WTC11 (cell line): ENCODE measurements at regions not wholly inside any gene's neighbourhood (a gene's known extent, or its start where the extent isn't known, plus 50 kb on each side); places are given as distances from the start of the nearest gene placed in this dataset.
"Not testable (repeated sequence)": the region's sequence is repeated elsewhere in the genome, so short reads cannot be mapped to it uniquely, and the experiment has no call there.

Source experiments
- GTF2I ChIP-seq: fragments of 250-450 bp; sonication (Bioruptor Pico); conservative IDR thresholded peaks from 2 replicates; pipeline ENCODE4 v1.4.0; 2021; ENCODE audit warnings: mild to moderate bottlenecking
- TP53 ChIP-seq: sonication (generic); formaldehyde crosslinking; IDR thresholded peaks from 2 replicates; pipeline ENCODE4 v1.8.1; 2023; ENCODE audit warnings: mild to moderate bottlenecking, missing genetic modification reagents

GRCh38 chr4:118461435-118461834 lies 108.6 kb upstream of the PRSS12 start:
- not testable (repeated sequence) for TF ChIP-seq GTF2I, TP53 (CRISPR knock-in tag)
